ENCODE measurements at regions not wholly inside any gene's neighbourhood (a gene's known extent, or its start where the extent isn't known, plus 50 kb on each side); places are given as distances from the start of the nearest gene placed in this dataset.

DNA sequence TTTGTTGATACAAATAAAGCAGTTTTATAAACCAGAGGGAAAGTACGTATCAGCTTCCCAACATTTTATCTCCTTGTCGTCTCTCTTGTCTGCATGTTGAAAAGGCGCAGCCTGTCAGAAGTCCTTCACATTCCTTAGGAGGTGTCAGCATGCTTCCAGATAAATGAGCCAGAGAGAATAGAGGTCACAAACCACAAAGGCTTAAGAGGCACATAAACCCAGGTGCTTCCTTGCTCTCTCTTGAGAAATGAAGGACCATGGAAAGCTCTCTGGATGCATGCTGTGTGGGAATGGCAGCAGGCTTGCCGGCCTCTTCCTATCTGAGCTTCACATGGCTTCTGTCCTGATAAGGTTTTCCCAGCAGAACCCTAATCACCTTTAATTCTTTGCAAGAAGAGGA is 448.5 kb downstream of the XPNPEP1 start:
- no peaks in the 10 kb centered on the region for H3K9me3 Mint-ChIP-seq
- intact Hi-C loops (cut with micrococcal nuclease): no loop called here
- H3K27ac Mint-ChIP-seq: no peak overlapping the region
- no peak for ATAC-seq (ENCODE audit: low read depth)
- no peaks in the 10 kb centered on the region for H3K36me3 Mint-ChIP-seq (ENCODE audit: low read depth)
- H3K4me3 Mint-ChIP-seq: no peak overlapping the region
- no peaks in the 10 kb centered on the region for H3K4me1 Mint-ChIP-seq
- TF ChIP-seq, protein P1, sequence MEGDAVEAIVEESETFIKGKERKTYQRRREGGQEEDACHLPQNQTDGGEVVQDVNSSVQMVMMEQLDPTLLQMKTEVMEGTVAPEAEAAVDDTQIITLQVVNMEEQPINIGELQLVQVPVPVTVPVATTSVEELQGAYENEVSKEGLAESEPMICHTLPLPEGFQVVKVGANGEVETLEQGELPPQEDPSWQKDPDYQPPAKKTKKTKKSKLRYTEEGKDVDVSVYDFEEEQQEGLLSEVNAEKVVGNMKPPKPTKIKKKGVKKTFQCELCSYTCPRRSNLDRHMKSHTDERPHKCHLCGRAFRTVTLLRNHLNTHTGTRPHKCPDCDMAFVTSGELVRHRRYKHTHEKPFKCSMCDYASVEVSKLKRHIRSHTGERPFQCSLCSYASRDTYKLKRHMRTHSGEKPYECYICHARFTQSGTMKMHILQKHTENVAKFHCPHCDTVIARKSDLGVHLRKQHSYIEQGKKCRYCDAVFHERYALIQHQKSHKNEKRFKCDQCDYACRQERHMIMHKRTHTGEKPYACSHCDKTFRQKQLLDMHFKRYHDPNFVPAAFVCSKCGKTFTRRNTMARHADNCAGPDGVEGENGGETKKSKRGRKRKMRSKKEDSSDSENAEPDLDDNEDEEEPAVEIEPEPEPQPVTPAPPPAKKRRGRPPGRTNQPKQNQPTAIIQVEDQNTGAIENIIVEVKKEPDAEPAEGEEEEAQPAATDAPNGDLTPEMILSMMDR (IDR thresholded peaks at IDR 0.05): no peak
- no peak for DNase-seq
- ChIA-PET POLR2A (no interaction called here), CTCF (no interaction called here)
- no peaks in the 10 kb centered on the region for H3K27me3 Mint-ChIP-seq

DNA sequence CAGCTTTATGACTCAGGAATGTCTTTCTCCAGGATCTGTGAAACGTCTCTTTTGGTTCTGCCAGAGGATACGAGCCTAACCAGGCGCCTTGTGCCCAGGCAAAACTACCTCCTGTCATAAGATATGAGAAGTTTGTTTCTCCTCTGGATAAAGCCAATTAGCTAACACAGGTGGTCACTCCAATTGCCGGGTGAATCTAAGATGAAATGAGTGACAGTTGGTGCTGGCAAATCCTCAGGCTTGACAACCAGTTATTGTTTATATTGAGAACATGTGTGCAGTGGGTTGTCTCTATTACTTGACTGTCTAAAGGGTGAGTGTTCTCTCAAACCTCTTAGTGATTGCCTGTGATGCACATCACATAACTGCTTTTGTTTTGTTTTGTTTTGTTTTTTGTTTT is 449.1 kb downstream of the XPNPEP1 start:
- H3K4me3 Mint-ChIP-seq: no peak overlapping the region
- POLR2A ChIA-PET: no interaction called here

GRCh38 chr10:109467551-109467950 is 455.8 kb downstream of the XPNPEP1 start:
- Mint-ChIP-seq H3K36me3 (ENCODE audit: low read depth) (no peaks in the 10 kb centered on the region), H3K27ac (no peak overlapping the region), H3K9me3 (no peaks in the 10 kb centered on the region), H3K4me1 (peaks cover 2% of the 10 kb centered on the region), H3K4me3 (no peak overlapping the region), H3K27me3 (peaks cover 2% of the 10 kb centered on the region)
- TF ChIP-seq, protein P1 (IDR thresholded peaks at IDR 0.05): no peak
- POLR2A ChIA-PET: no interaction called here
- intact Hi-C loops (cut with micrococcal nuclease): no loop called here
- DNase-seq (no peak), ATAC-seq (ENCODE audit: low read depth) (no peak)
- CTCF ChIA-PET: no interaction called here

More for the DNA sequence above, 449.1 kb downstream of the XPNPEP1 start:
- ATAC-seq (ENCODE audit: low read depth) (no peak), DNase-seq (no peak)
- intact Hi-C loops (cut with micrococcal nuclease): no loop called here
- no peaks in the 10 kb centered on the region for H3K4me1 Mint-ChIP-seq
- H3K9me3 Mint-ChIP-seq: no peaks in the 10 kb centered on the region
- no peaks in the 10 kb centered on the region for H3K27me3 Mint-ChIP-seq
- no peaks in the 10 kb centered on the region for H3K36me3 Mint-ChIP-seq (ENCODE audit: low read depth)
- no peak overlapping the region for H3K27ac Mint-ChIP-seq
- CTCF ChIA-PET: no interaction called here
- TF ChIP-seq, protein P1 (IDR thresholded peaks at IDR 0.05): no peak

GRCh38 chr10:109464949-109465348 is 458.4 kb downstream of the XPNPEP1 start:
- Mint-ChIP-seq H3K4me3 (no peak overlapping the region), H3K9me3 (no peaks in the 10 kb centered on the region), H3K27ac (no peak overlapping the region), H3K4me1 (peaks cover 2% of the 10 kb centered on the region), H3K27me3 (peaks cover 4% of the 10 kb centered on the region), H3K36me3 (ENCODE audit: low read depth) (no peaks in the 10 kb centered on the region)
- ATAC-seq (ENCODE audit: low read depth): no peak
- no peak for DNase-seq
- intact Hi-C loops (cut with micrococcal nuclease): no loop called here
- ChIA-PET CTCF (no interaction called here), POLR2A (no interaction called here)
- TF ChIP-seq, protein P1 (IDR thresholded peaks at IDR 0.05): no peak

DNA sequence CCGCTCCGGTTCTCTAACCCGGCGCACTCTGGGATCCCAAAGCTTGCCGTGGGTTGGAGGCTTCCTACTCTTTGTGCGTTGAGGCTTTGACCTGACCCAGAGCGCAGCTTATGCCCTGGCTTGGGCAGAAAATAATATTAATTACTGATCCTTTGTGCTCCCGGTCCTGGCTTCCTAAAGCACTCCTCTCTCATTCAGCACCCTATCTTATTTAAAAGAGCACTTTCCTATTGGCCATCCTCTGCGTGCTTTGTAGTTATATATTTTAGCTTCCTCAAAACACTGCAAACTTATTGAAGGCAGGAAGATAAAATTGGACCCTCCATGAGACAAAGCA is 466.0 kb downstream of the XPNPEP1 start:
- no peaks in the 10 kb centered on the region for H3K36me3 Mint-ChIP-seq (ENCODE audit: low read depth)
- intact Hi-C loops (cut with micrococcal nuclease): no loop called here
- H3K4me1 Mint-ChIP-seq: no peaks in the 10 kb centered on the region
- POLR2A ChIA-PET: no interaction called here
- DNase-seq (no peak), ATAC-seq (ENCODE audit: low read depth) (no peak)
- H3K4me3 Mint-ChIP-seq: no peak overlapping the region
- H3K9me3 Mint-ChIP-seq: peaks cover 11% of the 10 kb centered on the region
- peaks cover 26% of the 10 kb centered on the region for H3K27me3 Mint-ChIP-seq
- TF ChIP-seq, protein P1 (IDR thresholded peaks at IDR 0.05): no peak
- CTCF ChIA-PET: no interaction called here
- no peak overlapping the region for H3K27ac Mint-ChIP-seq
